HEK293T (cell line): ENCODE measurements at regions not wholly inside any gene's neighbourhood (a gene's known extent, or its start where the extent isn't known, plus 50 kb on each side); places are given as distances from the start of the nearest gene placed in this dataset.

Source experiments
- ARNT ChIP-seq: fragments of 450-650 bp; IDR thresholded peaks from 2 replicates; pipeline ENCODE4 v1.6.1; 2017; ENCODE audit warnings: mild to moderate bottlenecking
- BHLHE40 ChIP-seq: fragments of 450-650 bp; IDR thresholded peaks from 2 replicates; pipeline ENCODE4 v1.6.1; 2016; ENCODE audit warnings: mild to moderate bottlenecking, moderate library complexity, borderline replicate concordance
- FOXA1 ChIP-seq: fragments of 450-650 bp; IDR thresholded peaks from 2 replicates; pipeline ENCODE4 v1.6.1; 2016; ENCODE audit warnings: mild to moderate bottlenecking
- FOXK2 ChIP-seq: fragments of 450-650 bp; IDR thresholded peaks from 2 replicates; pipeline ENCODE4 v1.6.1; 2016; ENCODE audit warnings: mild to moderate bottlenecking
- HDGF ChIP-seq: fragments of 450-650 bp; IDR thresholded peaks from 2 replicates; pipeline ENCODE4 v1.6.1; 2017; ENCODE audit warnings: antibody characterized with exemption, borderline replicate concordance
- L3MBTL2 ChIP-seq: fragments of 450-650 bp; conservative IDR thresholded peaks from 2 replicates; pipeline ENCODE4 v1.6.1; 2016; ENCODE audit warnings: mild to moderate bottlenecking
- LEF1 ChIP-seq: fragments of 450-650 bp; IDR thresholded peaks from 2 replicates; pipeline ENCODE4 v1.6.1; 2017; ENCODE audit warnings: mild to moderate bottlenecking, borderline replicate concordance
- NFRKB ChIP-seq: fragments of 450-650 bp; IDR thresholded peaks from 2 replicates; pipeline ENCODE4 v1.6.1; 2016; ENCODE audit warnings: mild to moderate bottlenecking, moderate library complexity
- SP1 ChIP-seq: fragments of 450-650 bp; IDR thresholded peaks from 2 replicates; pipeline ENCODE4 v1.6.1; 2017
- SUZ12 ChIP-seq: fragments of 450-650 bp; IDR thresholded peaks from 2 replicates; pipeline ENCODE4 v1.6.1; 2016; ENCODE audit warnings: mild to moderate bottlenecking
- ZNF384 ChIP-seq: fragments of 450-650 bp; IDR thresholded peaks from 2 replicates; pipeline ENCODE4 v1.6.1; 2016
- TF ChIP-seq, protein P1 (sequence below): fragments of 450-650 bp; IDR thresholded peaks from 2 replicates; pipeline ENCODE4 v1.6.1; 2016

DNA sequence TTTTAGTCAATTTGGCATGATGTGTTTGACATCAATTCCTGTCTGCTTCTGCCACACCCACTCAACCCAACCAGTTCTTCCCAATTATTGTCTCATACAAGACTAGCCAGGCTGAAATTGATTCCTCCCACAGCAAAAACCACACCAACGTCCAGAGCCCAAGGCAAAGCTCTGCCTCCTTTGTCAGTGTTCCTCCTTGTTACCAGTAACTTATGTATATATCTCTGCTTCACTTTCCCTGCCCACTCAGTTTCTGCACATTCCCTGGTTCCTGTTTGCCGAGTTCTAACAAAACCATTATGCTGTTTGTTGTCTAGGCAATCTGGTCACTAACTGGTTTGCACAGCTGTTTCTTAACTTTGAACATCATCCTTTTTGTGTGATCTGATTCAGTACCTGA is 547.9 kb upstream of the PTCHD4 start:
- no peak for TF ChIP-seq L3MBTL2
- no peak for TF ChIP-seq ARNT
- no peak for TF ChIP-seq SUZ12
- no peak for TF ChIP-seq ZNF384
- TF ChIP-seq SP1 = no peak
- no peak for TF ChIP-seq LEF1
- TF ChIP-seq NFRKB = no peak
- no peak for TF ChIP-seq HDGF
- TF ChIP-seq, protein P1, sequence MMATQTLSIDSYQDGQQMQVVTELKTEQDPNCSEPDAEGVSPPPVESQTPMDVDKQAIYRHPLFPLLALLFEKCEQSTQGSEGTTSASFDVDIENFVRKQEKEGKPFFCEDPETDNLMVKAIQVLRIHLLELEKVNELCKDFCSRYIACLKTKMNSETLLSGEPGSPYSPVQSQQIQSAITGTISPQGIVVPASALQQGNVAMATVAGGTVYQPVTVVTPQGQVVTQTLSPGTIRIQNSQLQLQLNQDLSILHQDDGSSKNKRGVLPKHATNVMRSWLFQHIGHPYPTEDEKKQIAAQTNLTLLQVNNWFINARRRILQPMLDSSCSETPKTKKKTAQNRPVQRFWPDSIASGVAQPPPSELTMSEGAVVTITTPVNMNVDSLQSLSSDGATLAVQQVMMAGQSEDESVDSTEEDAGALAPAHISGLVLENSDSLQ = no peak
- no peak for TF ChIP-seq FOXA1
- TF ChIP-seq BHLHE40 = no peak
- no peak for TF ChIP-seq FOXK2
